AG04449 (cell line): ENCODE measurements at regions not wholly inside any gene's neighbourhood (a gene's known extent, or its start where the extent isn't known, plus 50 kb on each side); places are given as distances from the start of the nearest gene placed in this dataset.

Source experiments
- CTCF ChIA-PET: fragments of 350-600 bp; formaldehyde crosslinking; extraction: SDS; loops from one replicate; lab custom pipeline; 2021; ENCODE audit warnings: antibody characterized with exemption; lab: Yijun Ruan, JAX
- POLR2A ChIA-PET: fragments of 400-600, 350-600 bp; formaldehyde crosslinking; extraction: SDS; loops from one replicate; lab custom pipeline; 2020; ENCODE audit warnings: antibody characterized with exemption, inconsistent platforms; lab: Yijun Ruan, JAX
- DNase-seq: peaks from one replicate; pipeline ENCODE4 v3.0.0-alpha.2; 2010; ENCODE audit warnings: low read depth, low spot score
- H3K4me3 ChIP-seq: 2 replicates; pipeline ENCODE4 v1.5.1; 2011; ENCODE audit warnings: low read depth, mild to moderate bottlenecking, control low read depth, low read length
- CTCF ChIP-seq: IDR thresholded peaks from one replicate; pipeline ENCODE4 v1.5.1; 2011; ENCODE audit warnings: mild to moderate bottlenecking, moderate library complexity, low read length, control low read depth, inconsistent platforms; ENCODE audit not compliant: insufficient read depth; ENCODE audit errors: missing control alignments

GRCh38 chr3:17852217-17852616 lies 109.8 kb upstream of the TBC1D5 start:
- POLR2A ChIA-PET: no interaction called here
- CTCF ChIA-PET: interaction anchor here (1.0 to 5.4 kb wide), 2 partner anchors 11 to 33 kb away, joined by 3 to 27 read pairs; no protein-coding TSS in a partner anchor
- TF ChIP-seq CTCF: no peak
- no peak for DNase-seq
- no peak overlapping the region for H3K4me3 ChIP-seq

- TF ChIP-seq CTCF: no peak
Observed at GRCh38 chr3:17850448-17850847, 108.0 kb upstream of the TBC1D5 start.

GRCh38 chr3:17848102-17848501 lies 105.7 kb upstream of the TBC1D5 start:
- POLR2A ChIA-PET: no interaction called here
- TF ChIP-seq CTCF: no peak
- CTCF ChIA-PET: no interaction called here
- DNase-seq: no peak
- no peak overlapping the region for H3K4me3 ChIP-seq

More at GRCh38 chr3:17850448-17850847, 108.0 kb upstream of the TBC1D5 start:
- POLR2A ChIA-PET: no interaction called here
- DNase-seq: peak; percentile 37
- no peak overlapping the region for H3K4me3 ChIP-seq
- CTCF ChIA-PET: interaction anchor here (5.4 kb wide), 1 partner anchor 9 kb away, joined by 27 read pairs; no protein-coding TSS in a partner anchor

GRCh38 chr3:17847156-17847555 lies 104.7 kb upstream of the TBC1D5 start:
- TF ChIP-seq CTCF: no peak
- POLR2A ChIA-PET: no interaction called here
- no peak for DNase-seq

GRCh38 chr3:17846466-17846865 lies 104.0 kb upstream of the TBC1D5 start:
- H3K4me3 ChIP-seq: no peak overlapping the region
- TF ChIP-seq CTCF: no peak
- ChIA-PET POLR2A (no interaction called here), CTCF (interaction anchor here (0.8 to 1.5 kb wide), 2 partner anchors 201 to 416 kb away, joined by 3 to 6 read pairs; no protein-coding TSS in a partner anchor)
- DNase-seq: no peak

More at GRCh38 chr3:17847156-17847555, 104.7 kb upstream of the TBC1D5 start:
- no peak overlapping the region for H3K4me3 ChIP-seq
- CTCF ChIA-PET: interaction anchor here (1.5 kb wide), 1 partner anchor 417 kb away, joined by 6 read pairs; no protein-coding TSS in a partner anchor

- no peak for DNase-seq
- POLR2A ChIA-PET: no interaction called here
- CTCF ChIA-PET: interaction anchor here (0.8 to 0.9 kb wide), 2 partner anchors 8 to 200 kb away, joined by 3 to 4 read pairs; no protein-coding TSS in a partner anchor
Observed at GRCh38 chr3:17845026-17845812, 102.8 kb upstream of the TBC1D5 start.

More at GRCh38 chr3:17845026-17845812, 102.8 kb upstream of the TBC1D5 start:
- TF ChIP-seq CTCF: no peak
- no peak overlapping the region for H3K4me3 ChIP-seq
